ENCODE measurements at regions not wholly inside any gene's neighbourhood (a gene's known extent, or its start where the extent isn't known, plus 50 kb on each side); places are given as distances from the start of the nearest gene placed in this dataset.

- Histone ChIP-seq H3K36me3 (no peaks in the 10 kb centered on the region), H3K9me3 (no peaks in the 10 kb centered on the region), H3K27ac (no peak overlapping the region), H3K4me3 (no peak overlapping the region), H3K27me3 (ENCODE audit: low read depth) (peaks cover 6% of the 10 kb centered on the region), H3K4me1 (peaks cover 19% of the 10 kb centered on the region)
- DNase-seq (no peak), ATAC-seq (no peak)
- intact Hi-C loops (cut with DNase I) = no loop called here
- TF ChIP-seq CTCF (IDR thresholded peaks at IDR 0.05) = no peak
Measured at GRCh38 chr1:38560457-38560856, 299.1 kb downstream of the RRAGC start.

- DNase-seq = peak; percentile 78
- intact Hi-C loops (cut with DNase I) = no loop called here
- no peaks in the 10 kb centered on the region for H3K9me3 ChIP-seq
- peak; percentile 86 to 88 for ATAC-seq
- no peaks in the 10 kb centered on the region for H3K36me3 ChIP-seq
- peaks cover 4% of the 10 kb centered on the region for H3K27me3 ChIP-seq (ENCODE audit: low read depth)
- peak overlapping the region; percentile 40 for H3K4me3 ChIP-seq
- H3K4me1 ChIP-seq = peaks cover 19% of the 10 kb centered on the region
- no peak overlapping the region for H3K27ac ChIP-seq
- no peak for TF ChIP-seq CTCF (IDR thresholded peaks at IDR 0.05)
Measured at GRCh38 chr1:38559446-38560165, 300.0 kb downstream of the RRAGC start.

GRCh38 chr1:38558500-38559445 is 300.8 kb downstream of the RRAGC start:
- H3K4me1 ChIP-seq = peaks cover 19% of the 10 kb centered on the region
- intact Hi-C loops (cut with DNase I) = no loop called here
- H3K4me3 ChIP-seq = peak overlapping the region; percentile 40
- no peaks in the 10 kb centered on the region for H3K36me3 ChIP-seq
- no peaks in the 10 kb centered on the region for H3K27me3 ChIP-seq (ENCODE audit: low read depth)
- no peak for DNase-seq
- peak; percentile 53 to 56 for ATAC-seq
- no peaks in the 10 kb centered on the region for H3K9me3 ChIP-seq
- no peak overlapping the region for H3K27ac ChIP-seq
- TF ChIP-seq CTCF (IDR thresholded peaks at IDR 0.05) = no peak

GRCh38 chr1:38558055-38558454 is 301.5 kb downstream of the RRAGC start:
- intact Hi-C loops (cut with DNase I) = no loop called here
- Histone ChIP-seq H3K36me3 (no peaks in the 10 kb centered on the region), H3K4me3 (no peak overlapping the region), H3K27me3 (ENCODE audit: low read depth) (no peaks in the 10 kb centered on the region), H3K27ac (no peak overlapping the region), H3K4me1 (peaks cover 19% of the 10 kb centered on the region), H3K9me3 (no peaks in the 10 kb centered on the region)
- no peak for ATAC-seq
- no peak for DNase-seq
- TF ChIP-seq CTCF (IDR thresholded peaks at IDR 0.05) = no peak

- intact Hi-C loops (cut with DNase I) = no loop called here
- ATAC-seq (no peak), DNase-seq (no peak)
- no peaks in the 10 kb centered on the region for H3K9me3 ChIP-seq
- no peaks in the 10 kb centered on the region for H3K36me3 ChIP-seq
- no peak overlapping the region for H3K4me3 ChIP-seq
- no peak overlapping the region for H3K27ac ChIP-seq
- H3K27me3 ChIP-seq (ENCODE audit: low read depth) = no peaks in the 10 kb centered on the region
- peaks cover 16% of the 10 kb centered on the region for H3K4me1 ChIP-seq
- no peak for TF ChIP-seq CTCF (IDR thresholded peaks at IDR 0.05)
Measured at GRCh38 chr1:38555594-38555993, 304.0 kb downstream of the RRAGC start.
